H1 (cell line): ENCODE measurements at regions not wholly inside any gene's neighbourhood (a gene's known extent, or its start where the extent isn't known, plus 50 kb on each side); places are given as distances from the start of the nearest gene placed in this dataset.

Experiments used
- CTCF ChIA-PET: fragments of 300-600 bp; sonication (Branson Sonifier 250); formaldehyde crosslinking; loops from one replicate; lab custom pipeline; 2021; ENCODE audit not compliant: partially characterized antibody; lab: Charles Lee
- POLR2A ChIA-PET: fragments of 300-600 bp; sonication (Branson Sonifier 250); formaldehyde crosslinking; loops from one replicate; lab custom pipeline; 2021; ENCODE audit warnings: inconsistent platforms; ENCODE audit not compliant: partially characterized antibody; lab: Charles Lee
- DNase-seq, 2 experiments: peaks; one replicate each; pipeline versions ENCODE4 v3.0.0 to v3.0.0-alpha.2; 2010 to 2022; ENCODE audit warnings: low spot score in 2 of 2, low read depth in 1 of 2, mixed read lengths in 1 of 2
- FAIRE-seq: peaks from 2 replicates; lab custom pipeline; 2011; peaks lifted over from hg19 to GRCh38; lab: Jason Lieb, UNC
- H2AFZ ChIP-seq: 2 replicates; pipeline ENCODE4 v1.8.1; 2012; ENCODE audit warnings: low read length, inconsistent platforms
- H2AK5ac ChIP-seq: 2 replicates; pipeline ENCODE4 v1.6.1; 2013; ENCODE audit warnings: low read depth, low read length
- H2BK120ac ChIP-seq: replicated peaks from 2 replicates; pipeline ENCODE3; 2013; ENCODE audit warnings: low read depth, low read length, inconsistent platforms
- H2BK12ac ChIP-seq: 2 replicates; pipeline ENCODE4 v1.6.1; 2013; ENCODE audit warnings: low read depth, low read length
- H2BK15ac ChIP-seq: 2 replicates; pipeline ENCODE4 v1.6.1; 2013; ENCODE audit warnings: low read length
- H2BK20ac ChIP-seq: 2 replicates; pipeline ENCODE4 v1.6.1; 2013; ENCODE audit warnings: low read length
- H2BK5ac ChIP-seq: 2 replicates; pipeline ENCODE4 v1.6.1; 2013; ENCODE audit warnings: low read depth, low read length
- H3K14ac ChIP-seq: 2 replicates; pipeline ENCODE4 v1.6.1; 2013; ENCODE audit warnings: inconsistent platforms; ENCODE audit not compliant: insufficient read length
- H3K18ac ChIP-seq: 2 replicates; pipeline ENCODE4 v1.6.1; 2013; ENCODE audit warnings: low read length; ENCODE audit errors: extremely low read depth
- H3K23ac ChIP-seq: 2 replicates; pipeline ENCODE4 v1.6.1; 2013; ENCODE audit warnings: inconsistent platforms; ENCODE audit not compliant: insufficient read length
- H3K23me2 ChIP-seq: 2 replicates; pipeline ENCODE4 v1.6.1; 2013; ENCODE audit warnings: low read depth, low read length
- H3K27ac ChIP-seq: 2 replicates; pipeline ENCODE4 v1.6.1; 2011; ENCODE audit warnings: low read depth, low read length, inconsistent platforms
- H3K27me3 ChIP-seq, 4 experiments: replicated peaks in 1 of 4; 1 replicate in 1 of 4; 2 replicates in 3 of 4; pipeline versions ENCODE4 v1.6.1 to v1.8.1; 2011 to 2013; ENCODE audit warnings: low read length in 3 of 4, mild to moderate bottlenecking in 3 of 4, inconsistent platforms in 2 of 4, mixed read lengths in 2 of 4, moderate library complexity in 1 of 4; ENCODE audit not compliant: control insufficient read depth in 3 of 4, insufficient read depth in 3 of 4; ENCODE audit errors: extremely low read depth in 1 of 4
- H3K36me3 ChIP-seq, 4 experiments: 2 replicates each; pipeline versions ENCODE4 v1.6.1 to v1.8.1; 2011 to 2013; ENCODE audit warnings: mild to moderate bottlenecking in 4 of 4, low read length in 3 of 4, moderate library complexity in 2 of 4, control low read depth in 1 of 4, inconsistent platforms in 1 of 4; ENCODE audit not compliant: insufficient read depth in 4 of 4, control insufficient read depth in 2 of 4
- H3K4ac ChIP-seq: replicated peaks from 2 replicates; pipeline ENCODE3; 2013; ENCODE audit warnings: low read length, low read depth, mixed read lengths, inconsistent platforms; ENCODE audit not compliant: insufficient read length
- H3K4me1 ChIP-seq, 4 experiments: replicated peaks in 1 of 4; 1 replicate in 1 of 4; 2 replicates in 3 of 4; pipeline versions ENCODE4 v1.6.1 to v1.8.1; 2011 to 2013; ENCODE audit warnings: low read length in 3 of 4, inconsistent platforms in 2 of 4, mixed read lengths in 1 of 4; ENCODE audit not compliant: insufficient read depth in 4 of 4, control insufficient read depth in 3 of 4
- H3K4me2 ChIP-seq, 2 experiments: 2 replicates each; pipeline versions ENCODE4 v1.6.1 to v1.8.1; 2011 to 2013; ENCODE audit warnings: low read depth in 2 of 2, low read length in 2 of 2, control low read depth in 1 of 2, inconsistent platforms in 1 of 2, mild to moderate bottlenecking in 1 of 2; ENCODE audit not compliant: insufficient read depth in 1 of 2
- H3K4me3 ChIP-seq, 4 experiments: fragments of 200-600, 300-600 bp in 1 of 4; sonication (generic), shearing (Covaris generic), sonication (Bioruptor Twin) in 1 of 4; 2 replicates each; pipeline versions ENCODE4 v1.5.1 to v1.8.1; 2011 to 2016; ENCODE audit warnings: low read length in 4 of 4, low read depth in 3 of 4, control low read depth in 2 of 4, inconsistent platforms in 2 of 4, mild to moderate bottlenecking in 2 of 4, mixed read lengths in 1 of 4, moderate library complexity in 1 of 4; ENCODE audit not compliant: insufficient read depth in 2 of 4; ENCODE audit errors: extremely low read depth in 1 of 4
- H3K56ac ChIP-seq: replicated peaks from 2 replicates; pipeline ENCODE3; 2013; ENCODE audit warnings: low read depth, mild to moderate bottlenecking, mixed read lengths, low read length, inconsistent platforms; ENCODE audit not compliant: insufficient read length
- H3K79me1 ChIP-seq: 2 replicates; pipeline ENCODE4 v1.6.1; 2013; ENCODE audit warnings: low read depth, low read length, control low read depth
- H3K79me2 ChIP-seq, 2 experiments: 2 replicates each; pipeline versions ENCODE4 v1.6.1 to v1.8.1; 2012 to 2013; ENCODE audit warnings: low read length in 2 of 2, mild to moderate bottlenecking in 2 of 2, inconsistent platforms in 1 of 2; ENCODE audit not compliant: insufficient read depth in 2 of 2, control insufficient read depth in 1 of 2
- H3K9ac ChIP-seq, 4 experiments: replicated peaks in 1 of 4; 1 replicate in 1 of 4; 2 replicates in 3 of 4; pipeline versions ENCODE4 v1.6.1 to v1.8.1; 2011 to 2013; ENCODE audit warnings: low read depth in 3 of 4, low read length in 3 of 4, control low read depth in 2 of 4, mild to moderate bottlenecking in 2 of 4, moderate library complexity in 2 of 4, inconsistent platforms in 1 of 4; ENCODE audit errors: extremely low read depth in 1 of 4
- H3K9me3 ChIP-seq, 2 experiments: 2 replicates each; pipeline versions ENCODE4 v1.6.1 to v1.8.1; 2012 to 2013; ENCODE audit warnings: mild to moderate bottlenecking in 2 of 2, moderate library complexity in 2 of 2, control low read depth in 1 of 2, inconsistent platforms in 1 of 2, low read depth in 1 of 2, low read length in 1 of 2, mixed read lengths in 1 of 2; ENCODE audit not compliant: insufficient read depth in 2 of 2
- H4K20me1 ChIP-seq, 2 experiments: replicated peaks in 1 of 2; 2 replicates each; pipeline versions ENCODE3 to v1.8.1; 2011 to 2013; ENCODE audit warnings: inconsistent platforms in 2 of 2, low read length in 2 of 2, mild to moderate bottlenecking in 1 of 2; ENCODE audit not compliant: insufficient read depth in 2 of 2, control insufficient read depth in 1 of 2
- H4K5ac ChIP-seq: 2 replicates; pipeline ENCODE4 v1.6.1; 2013; ENCODE audit warnings: low read length, low read depth, mixed read lengths, inconsistent platforms; ENCODE audit not compliant: insufficient read length
- H4K8ac ChIP-seq: 2 replicates; pipeline ENCODE4 v1.8.0; 2013; ENCODE audit warnings: mild to moderate bottlenecking, moderate library complexity, low read length, inconsistent platforms; ENCODE audit not compliant: insufficient read depth; ENCODE audit errors: extremely low read depth
- H4K91ac ChIP-seq: replicated peaks from 2 replicates; pipeline ENCODE3; 2013; ENCODE audit warnings: low read length, mixed read lengths, inconsistent platforms; ENCODE audit not compliant: insufficient read length
- BRCA1 ChIP-seq: IDR thresholded peaks from 2 replicates; pipeline ENCODE4 v1.6.1; 2012; ENCODE audit warnings: low read depth, low read length, improper control_type of control experiment
- CREB1 ChIP-seq: IDR thresholded peaks from 2 replicates; pipeline ENCODE4 v1.6.1; 2012; ENCODE audit warnings: inconsistent platforms
- EGR1 ChIP-seq: IDR thresholded peaks from 2 replicates; pipeline ENCODE4 v1.6.1; 2011; ENCODE audit warnings: low read depth, low read length, borderline replicate concordance
- FOSL1 ChIP-seq: IDR thresholded peaks from 2 replicates; pipeline ENCODE4 v1.6.1; 2011; ENCODE audit warnings: mild to moderate bottlenecking, low read depth, low read length, moderate library complexity; ENCODE audit not compliant: insufficient read depth
- GABPA ChIP-seq: IDR thresholded peaks from 2 replicates; pipeline ENCODE4 v1.6.1; 2011; ENCODE audit warnings: mild to moderate bottlenecking, low read length, moderate library complexity, borderline replicate concordance; ENCODE audit not compliant: insufficient read depth
- PHF8 ChIP-seq: fragments of 200-600 bp; sonication (generic); conservative IDR thresholded peaks from 2 replicates; pipeline ENCODE4 v1.7.1; 2012; ENCODE audit warnings: low read depth, mild to moderate bottlenecking, inconsistent platforms, low read length, moderate library complexity
- POLR2A ChIP-seq, 2 experiments: IDR thresholded peaks; 1 replicate in 1 of 2; 2 replicates in 1 of 2; pipeline ENCODE4 v1.6.1; 2011; ENCODE audit warnings: low read depth in 2 of 2, low read length in 2 of 2, mild to moderate bottlenecking in 2 of 2; ENCODE audit errors: control extremely low read depth in 1 of 2
- POLR2AphosphoS5 ChIP-seq: IDR thresholded peaks from 2 replicates; pipeline ENCODE4 v1.6.1; 2011; ENCODE audit warnings: low read depth, low read length
- RXRA ChIP-seq: IDR thresholded peaks from 2 replicates; pipeline ENCODE4 v1.6.1; 2011; ENCODE audit warnings: low read depth, mild to moderate bottlenecking, low read length, moderate library complexity; ENCODE audit not compliant: insufficient read depth
- SP1 ChIP-seq: IDR thresholded peaks from 2 replicates; pipeline ENCODE4 v1.6.1; 2011; ENCODE audit warnings: low read depth, low read length
- SP4 ChIP-seq: IDR thresholded peaks from 2 replicates; pipeline ENCODE4 v1.6.1; 2012; ENCODE audit warnings: low read length, inconsistent platforms
- SRF ChIP-seq: IDR thresholded peaks from 2 replicates; pipeline ENCODE4 v1.6.1; 2011; ENCODE audit warnings: mild to moderate bottlenecking, low read depth, low read length, moderate library complexity
- USF2 ChIP-seq: IDR thresholded peaks from 2 replicates; pipeline ENCODE4 v1.6.1; 2011; ENCODE audit warnings: low read length, improper control_type of control experiment
- WGBS, 2 experiments: shearing (Covaris generic) in 1 of 2; methylation state at CpG; one replicate each; pipeline versions ENCODE4 v1.1.6 to v1.1.7; 2013 to 2015; ENCODE audit warnings: low lambda C conversion rate in 2 of 2, mixed read lengths in 2 of 2, inconsistent platforms in 1 of 2, low coverage in 1 of 2, missing lambda C conversion rate in 1 of 2; ENCODE audit not compliant: insufficient replicate concordance in 2 of 2, insufficient coverage in 1 of 2, insufficient read length in 1 of 2; ENCODE audit errors: extremely low coverage in 1 of 2, missing lambda C conversion rate in 1 of 2; 5-methylcytosine and 5-hydroxymethylcytosine counted together

DNA sequence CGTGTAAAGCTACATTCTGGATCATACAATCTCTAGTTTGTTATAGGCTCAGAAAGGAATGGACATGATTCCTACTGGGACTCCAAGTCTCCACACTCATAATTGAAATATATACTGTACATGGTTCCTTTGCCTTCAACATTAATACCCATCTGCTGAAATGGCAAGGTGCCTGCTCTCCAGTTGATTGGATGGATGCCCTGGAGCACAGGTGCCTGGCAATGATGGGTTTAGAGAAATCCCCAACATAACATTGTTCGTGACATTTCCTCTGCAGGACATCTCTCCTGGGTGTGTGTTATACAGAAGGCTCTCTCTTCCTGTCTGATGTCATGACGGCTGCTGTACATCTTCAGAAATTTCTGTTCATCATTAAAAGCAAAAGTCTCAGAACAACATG lies 449.7 kb upstream of the CWC22 start:
- Histone ChIP-seq H2BK12ac (no peak overlapping the region), H2BK15ac (no peak overlapping the region), H4K20me1 (no peaks in the 10 kb centered on the region), H2AFZ (no peak overlapping the region), H3K4me1 (no peaks in the 10 kb centered on the region), H3K79me2 (no peaks in the 10 kb centered on the region), H2BK20ac (no peak overlapping the region), H2BK5ac (no peak overlapping the region), H3K23me2 (no peaks in the 10 kb centered on the region), H2BK120ac (no peak overlapping the region), H3K4me2 (no peak overlapping the region), H3K23ac (no peak overlapping the region), H3K36me3 (no peaks in the 10 kb centered on the region), H4K91ac (no peak overlapping the region), H3K9ac (no peak overlapping the region), H2AK5ac (no peak overlapping the region), H3K4ac (no peak overlapping the region), H3K27ac (no peak overlapping the region), H3K56ac (no peak overlapping the region), H3K18ac (no peak overlapping the region), H3K4me3 (no peak overlapping the region), H3K14ac (no peak overlapping the region), H4K5ac (no peak overlapping the region), H3K79me1 (no peaks in the 10 kb centered on the region), H4K8ac (no peak overlapping the region), H3K27me3 (no peaks in the 10 kb centered on the region), H3K9me3 (no peaks in the 10 kb centered on the region)
- CTCF ChIA-PET = interaction anchor here (0.6 kb wide), 1 partner anchor 18 kb away, joined by 3 read pairs; no protein-coding TSS in a partner anchor
- 85% methylated on average over 3 of the region's 3 CpGs; no CpG with 5 or more reads in 1 of the 2 experiments for WGBS, 2 experiments
- no peak for FAIRE-seq
- POLR2A ChIA-PET = no interaction called here
- no peak for DNase-seq
- no peak for TF ChIP-seq SRF
- TF ChIP-seq FOSL1 = no peak
- no peak for TF ChIP-seq POLR2A (IDR thresholded peaks at IDR 0.05; ENCODE audit: control extremely low read depth in 1 of 2, low read depth in 2 of 2, low read length in 2 of 2)
- no peak for TF ChIP-seq USF2
- TF ChIP-seq EGR1 = no peak
- no peak for TF ChIP-seq BRCA1
- TF ChIP-seq SP1 = no peak
- TF ChIP-seq PHF8 = no peak
- no peak for TF ChIP-seq RXRA
- no peak for TF ChIP-seq SP4
- no peak for TF ChIP-seq CREB1
- TF ChIP-seq POLR2AphosphoS5 = no peak
- no peak for TF ChIP-seq GABPA
